ENCODE measurements at regions not wholly inside any gene's neighbourhood (a gene's known extent, or its start where the extent isn't known, plus 50 kb on each side); places are given as distances from the start of the nearest gene placed in this dataset.

- Histone ChIP-seq H3K27me3 (ENCODE audit: control insufficient read depth in 1 of 2, insufficient read depth in 1 of 2, low read length in 2 of 2) (no peaks in the 10 kb centered on the region), H3K36me3 (ENCODE audit: control insufficient read depth in 1 of 2, insufficient read depth in 2 of 2, low read depth in 1 of 2, low read length in 2 of 2) (no peaks in the 10 kb centered on the region), H3K4ac (ENCODE audit: low read depth in 1 of 2, low read length in 2 of 2) (no peak overlapping the region), H3K27ac (ENCODE audit: low read length, poor library complexity, severe bottlenecking) (no peak overlapping the region), H2BK12ac (ENCODE audit: low read length in 2 of 2) (no peak overlapping the region), H3K23ac (ENCODE audit: low read length in 2 of 2) (no peak overlapping the region), H2AK5ac (ENCODE audit: low read length, severe bottlenecking) (no peak overlapping the region), H3K9ac (ENCODE audit: low read length) (no peak overlapping the region), H3K4me3 (ENCODE audit: insufficient read depth in 1 of 2, low read depth in 1 of 2, low read length in 2 of 2) (no peak overlapping the region), H2BK15ac (ENCODE audit: low read depth, poor library complexity, severe bottlenecking) (no peak overlapping the region), H3K9me3 (ENCODE audit: control insufficient read depth, low read length) (no peaks in the 10 kb centered on the region), H3K4me1 (ENCODE audit: control insufficient read depth, insufficient read depth, low read depth, low read length) (no peaks in the 10 kb centered on the region), H2BK5ac (ENCODE audit: low read depth, low read length, poor library complexity, severe bottlenecking) (no peak overlapping the region), H4K8ac (ENCODE audit: low read length) (no peak overlapping the region), H3K79me1 (replicated peaks; ENCODE audit: low read length, poor library complexity, severe bottlenecking) (no peaks in the 10 kb centered on the region), H2AFZ (ENCODE audit: low read depth, low read length) (no peak overlapping the region), H4K91ac (ENCODE audit: low read length) (no peak overlapping the region), H3K18ac (ENCODE audit: low read depth in 1 of 2, low read length in 2 of 2) (no peak overlapping the region), H3K4me2 (ENCODE audit: low read length, poor library complexity, severe bottlenecking) (no peak overlapping the region), H2BK120ac (ENCODE audit: low read depth, low read length) (no peak overlapping the region), H3K14ac (ENCODE audit: low read length in 2 of 2) (no peak overlapping the region)
- DNase-seq, result no peak
- 100% methylated on average over 1 of the region's 1 CpG for WGBS
Observed at GRCh38 chr6:113421997-113422396, 435.1 kb upstream of the MARCKS start.

GRCh38 chr6:113423956-113424355, 433.2 kb upstream of the MARCKS start:
- Histone ChIP-seq H3K27me3 (ENCODE audit: control insufficient read depth in 1 of 2, insufficient read depth in 1 of 2, low read length in 2 of 2) (no peaks in the 10 kb centered on the region), H2AFZ (ENCODE audit: low read depth, low read length) (no peak overlapping the region), H2BK15ac (ENCODE audit: low read depth, poor library complexity, severe bottlenecking) (no peak overlapping the region), H3K4ac (ENCODE audit: low read depth in 1 of 2, low read length in 2 of 2) (no peak overlapping the region), H3K36me3 (ENCODE audit: control insufficient read depth in 1 of 2, insufficient read depth in 2 of 2, low read depth in 1 of 2, low read length in 2 of 2) (no peaks in the 10 kb centered on the region), H2BK5ac (ENCODE audit: low read depth, low read length, poor library complexity, severe bottlenecking) (no peak overlapping the region), H3K18ac (ENCODE audit: low read depth in 1 of 2, low read length in 2 of 2) (no peak overlapping the region), H3K9ac (ENCODE audit: low read length) (no peak overlapping the region), H3K9me3 (ENCODE audit: control insufficient read depth, low read length) (no peaks in the 10 kb centered on the region), H3K4me1 (ENCODE audit: control insufficient read depth, insufficient read depth, low read depth, low read length) (no peaks in the 10 kb centered on the region), H3K4me2 (ENCODE audit: low read length, poor library complexity, severe bottlenecking) (no peak overlapping the region), H2AK5ac (ENCODE audit: low read length, severe bottlenecking) (no peak overlapping the region), H3K23ac (ENCODE audit: low read length in 2 of 2) (no peak overlapping the region), H2BK120ac (ENCODE audit: low read depth, low read length) (no peak overlapping the region), H3K4me3 (ENCODE audit: insufficient read depth in 1 of 2, low read depth in 1 of 2, low read length in 2 of 2) (no peak overlapping the region), H3K14ac (ENCODE audit: low read length in 2 of 2) (no peak overlapping the region), H4K8ac (ENCODE audit: low read length) (no peak overlapping the region), H2BK12ac (ENCODE audit: low read length in 2 of 2) (peak overlapping the region in 1 of 2 experiments; percentile 48), H4K91ac (ENCODE audit: low read length) (no peak overlapping the region), H3K27ac (ENCODE audit: low read length, poor library complexity, severe bottlenecking) (no peak overlapping the region), H3K79me1 (replicated peaks; ENCODE audit: low read length, poor library complexity, severe bottlenecking) (no peaks in the 10 kb centered on the region)
- no CpG with 5 or more reads among the region's 1 CpG for WGBS
- no peak for DNase-seq

GRCh38 chr6:113425977-113426660, 431.0 kb upstream of the MARCKS start:
- Histone ChIP-seq H3K4ac (ENCODE audit: low read depth in 1 of 2, low read length in 2 of 2) (no peak overlapping the region), H3K27me3 (ENCODE audit: control insufficient read depth in 1 of 2, insufficient read depth in 1 of 2, low read length in 2 of 2) (no peaks in the 10 kb centered on the region), H2AFZ (ENCODE audit: low read depth, low read length) (no peak overlapping the region), H3K18ac (ENCODE audit: low read depth in 1 of 2, low read length in 2 of 2) (peak overlapping the region; percentile 9 to 29), H3K9ac (ENCODE audit: low read length) (no peak overlapping the region), H4K8ac (ENCODE audit: low read length) (no peak overlapping the region), H2AK5ac (ENCODE audit: low read length, severe bottlenecking) (no peak overlapping the region), H3K4me1 (ENCODE audit: control insufficient read depth, insufficient read depth, low read depth, low read length) (no peaks in the 10 kb centered on the region), H3K4me2 (ENCODE audit: low read length, poor library complexity, severe bottlenecking) (no peak overlapping the region), H3K9me3 (ENCODE audit: control insufficient read depth, low read length) (no peaks in the 10 kb centered on the region), H3K23ac (ENCODE audit: low read length in 2 of 2) (no peak overlapping the region), H3K14ac (ENCODE audit: low read length in 2 of 2) (no peak overlapping the region), H3K79me1 (replicated peaks; ENCODE audit: low read length, poor library complexity, severe bottlenecking) (no peaks in the 10 kb centered on the region), H4K91ac (ENCODE audit: low read length) (no peak overlapping the region), H3K27ac (ENCODE audit: low read length, poor library complexity, severe bottlenecking) (no peak overlapping the region), H3K4me3 (ENCODE audit: insufficient read depth in 1 of 2, low read depth in 1 of 2, low read length in 2 of 2) (no peak overlapping the region), H2BK120ac (ENCODE audit: low read depth, low read length) (peak overlapping the region; percentile 8), H3K36me3 (ENCODE audit: control insufficient read depth in 1 of 2, insufficient read depth in 2 of 2, low read depth in 1 of 2, low read length in 2 of 2) (no peaks in the 10 kb centered on the region), H2BK5ac (ENCODE audit: low read depth, low read length, poor library complexity, severe bottlenecking) (no peak overlapping the region), H2BK12ac (ENCODE audit: low read length in 2 of 2) (no peak overlapping the region), H2BK15ac (ENCODE audit: low read depth, poor library complexity, severe bottlenecking) (peak overlapping the region; percentile 60)
- 100% methylated on average over 1 of the region's 3 CpGs for WGBS
- DNase-seq, result no peak

GRCh38 chr6:113427617-113428016, 429.5 kb upstream of the MARCKS start:
- H2BK12ac ChIP-seq (ENCODE audit: low read length in 2 of 2), result peak overlapping the region; percentile 9 to 45
- H3K79me1 ChIP-seq (replicated peaks; ENCODE audit: low read length, poor library complexity, severe bottlenecking), result no peaks in the 10 kb centered on the region
- H4K8ac ChIP-seq (ENCODE audit: low read length), result no peak overlapping the region
- 95% methylated on average over 1 of the region's 2 CpGs for WGBS
- no peaks in the 10 kb centered on the region for H3K36me3 ChIP-seq (ENCODE audit: control insufficient read depth in 1 of 2, insufficient read depth in 2 of 2, low read depth in 1 of 2, low read length in 2 of 2)
- no peaks in the 10 kb centered on the region for H3K4me1 ChIP-seq (ENCODE audit: control insufficient read depth, insufficient read depth, low read depth, low read length)
- H3K14ac ChIP-seq (ENCODE audit: low read length in 2 of 2), result no peak overlapping the region
- H4K91ac ChIP-seq (ENCODE audit: low read length), result peak overlapping the region; percentile 79
- no peak overlapping the region for H2AFZ ChIP-seq (ENCODE audit: low read depth, low read length)
- no peak overlapping the region for H3K23ac ChIP-seq (ENCODE audit: low read length in 2 of 2)
- no peak overlapping the region for H3K4me2 ChIP-seq (ENCODE audit: low read length, poor library complexity, severe bottlenecking)
- peak overlapping the region in 1 of 2 experiments; percentile 18 for H3K18ac ChIP-seq (ENCODE audit: low read depth in 1 of 2, low read length in 2 of 2)
- H3K9me3 ChIP-seq (ENCODE audit: control insufficient read depth, low read length), result no peaks in the 10 kb centered on the region
- no peaks in the 10 kb centered on the region for H3K27me3 ChIP-seq (ENCODE audit: control insufficient read depth in 1 of 2, insufficient read depth in 1 of 2, low read length in 2 of 2)
- H3K9ac ChIP-seq (ENCODE audit: low read length), result no peak overlapping the region
- no peak overlapping the region for H3K4ac ChIP-seq (ENCODE audit: low read depth in 1 of 2, low read length in 2 of 2)
- no peak overlapping the region for H2BK5ac ChIP-seq (ENCODE audit: low read depth, low read length, poor library complexity, severe bottlenecking)
- H2AK5ac ChIP-seq (ENCODE audit: low read length, severe bottlenecking), result no peak overlapping the region
- H2BK120ac ChIP-seq (ENCODE audit: low read depth, low read length), result no peak overlapping the region
- no peak overlapping the region for H3K4me3 ChIP-seq (ENCODE audit: insufficient read depth in 1 of 2, low read depth in 1 of 2, low read length in 2 of 2)
- no peak overlapping the region for H3K27ac ChIP-seq (ENCODE audit: low read length, poor library complexity, severe bottlenecking)
- no peak for DNase-seq
- H2BK15ac ChIP-seq (ENCODE audit: low read depth, poor library complexity, severe bottlenecking), result no peak overlapping the region

All from mesenchymal stem cell (in vitro differentiated cells and primary cell).